Keratinocyte (primary cell): ENCODE measurements at regions not wholly inside any gene's neighbourhood (a gene's known extent, or its start where the extent isn't known, plus 50 kb on each side); places are given as distances from the start of the nearest gene placed in this dataset.

Source experiments
- DNase-seq: peaks from one replicate; pipeline ENCODE4 v3.0.0-alpha.2; 2011; ENCODE audit warnings: low read depth, missing footprints, low spot score
- FAIRE-seq: peaks from 2 replicates; lab custom pipeline; 2011; peaks lifted over from hg19 to GRCh38; lab: Jason Lieb, UNC
- H2AFZ ChIP-seq: 2 replicates; pipeline ENCODE4 v1.6.0; 2012; ENCODE audit warnings: low read length, control low read depth, inconsistent platforms; ENCODE audit not compliant: control insufficient read depth
- H3K27ac ChIP-seq: 2 replicates; pipeline ENCODE4 v1.5.1; 2011; ENCODE audit warnings: low read length; ENCODE audit not compliant: control insufficient read depth, insufficient read depth
- H3K27me3 ChIP-seq: 3 replicates; pipeline ENCODE4 v1.6.0; 2011; ENCODE audit warnings: low read length; ENCODE audit not compliant: control insufficient read depth, insufficient read depth; ENCODE audit errors: extremely low read depth
- H3K36me3 ChIP-seq, 2 experiments: 2 replicates in 1 of 2; 3 replicates in 1 of 2; pipeline ENCODE4 v1.5.1; 2011; ENCODE audit warnings: low read length in 2 of 2, mild to moderate bottlenecking in 1 of 2; ENCODE audit not compliant: control insufficient read depth in 2 of 2, insufficient read depth in 2 of 2; ENCODE audit errors: extremely low read depth in 1 of 2
- H3K4me1 ChIP-seq: 3 replicates; pipeline ENCODE4 v1.5.1; 2011; ENCODE audit warnings: low read length; ENCODE audit not compliant: control insufficient read depth, insufficient read depth; ENCODE audit errors: extremely low read depth
- H3K4me2 ChIP-seq: 3 replicates; pipeline ENCODE4 v1.6.0; 2011; ENCODE audit warnings: low read depth, low read length; ENCODE audit not compliant: control insufficient read depth, insufficient read depth; ENCODE audit errors: extremely low read depth
- H3K4me3 ChIP-seq, 3 experiments: fragments of 200-600 bp in 1 of 3; sonication (generic) in 1 of 3; 2 replicates in 2 of 3; 3 replicates in 1 of 3; pipeline ENCODE4 v1.5.1; 2011 to 2016; ENCODE audit warnings: low read length in 3 of 3, mild to moderate bottlenecking in 3 of 3, control low read depth in 2 of 3, inconsistent platforms in 1 of 3, low read depth in 1 of 3, mixed read lengths in 1 of 3, mixed run types in 1 of 3, moderate library complexity in 1 of 3; ENCODE audit not compliant: control insufficient read depth in 2 of 3, insufficient read depth in 2 of 3; ENCODE audit errors: extremely low read depth in 1 of 3
- H3K79me2 ChIP-seq: 2 replicates; pipeline ENCODE4 v1.6.0; 2012; ENCODE audit warnings: low read length; ENCODE audit not compliant: control insufficient read depth, insufficient read depth
- H3K9ac ChIP-seq: 3 replicates; pipeline ENCODE4 v1.6.0; 2011; ENCODE audit warnings: low read length; ENCODE audit not compliant: control insufficient read depth, insufficient read depth; ENCODE audit errors: extremely low read depth
- H3K9me1 ChIP-seq: 3 replicates; pipeline ENCODE4 v1.6.0; 2011; ENCODE audit warnings: low read length; ENCODE audit not compliant: control insufficient read depth, insufficient read depth; ENCODE audit errors: extremely low read depth
- H3K9me3 ChIP-seq: 2 replicates; pipeline ENCODE4 v1.5.1; 2012; ENCODE audit warnings: low read depth, low read length; ENCODE audit not compliant: control insufficient read depth
- H4K20me1 ChIP-seq: 3 replicates; pipeline ENCODE4 v1.6.0; 2011; ENCODE audit warnings: low read length; ENCODE audit not compliant: control insufficient read depth, insufficient read depth; ENCODE audit errors: extremely low read depth
- EZH2 ChIP-seq: IDR thresholded peaks from one replicate; pipeline ENCODE4 v1.6.1; 2012; ENCODE audit warnings: inconsistent platforms, mild to moderate bottlenecking, low read length, moderate library complexity
- dilution Hi-C: fragments of 300-500 bp; cut with MboI; formaldehyde crosslinking; loops from one replicate; pipeline ENCODE4 v1.7.0; 2020; ENCODE audit warnings: low sequenced_read_pairs; ENCODE audit not compliant: extremely low pct_ligation_motif_present
- TF ChIP-seq, protein P1 (sequence below), 3 experiments: IDR thresholded peaks in 1 of 3; conservative IDR thresholded peaks in 1 of 3; optimal IDR thresholded peaks in 1 of 3; 2 replicates in 2 of 3; 3 replicates in 1 of 3; pipeline versions ENCODE3 to v1.5.1; 2011; ENCODE audit warnings: low read length in 3 of 3, mild to moderate bottlenecking in 3 of 3, moderate library complexity in 2 of 3, control low read depth in 1 of 3, inconsistent platforms in 1 of 3; ENCODE audit not compliant: insufficient read depth in 2 of 3; ENCODE audit errors: extremely low read depth in 1 of 3

DNA sequence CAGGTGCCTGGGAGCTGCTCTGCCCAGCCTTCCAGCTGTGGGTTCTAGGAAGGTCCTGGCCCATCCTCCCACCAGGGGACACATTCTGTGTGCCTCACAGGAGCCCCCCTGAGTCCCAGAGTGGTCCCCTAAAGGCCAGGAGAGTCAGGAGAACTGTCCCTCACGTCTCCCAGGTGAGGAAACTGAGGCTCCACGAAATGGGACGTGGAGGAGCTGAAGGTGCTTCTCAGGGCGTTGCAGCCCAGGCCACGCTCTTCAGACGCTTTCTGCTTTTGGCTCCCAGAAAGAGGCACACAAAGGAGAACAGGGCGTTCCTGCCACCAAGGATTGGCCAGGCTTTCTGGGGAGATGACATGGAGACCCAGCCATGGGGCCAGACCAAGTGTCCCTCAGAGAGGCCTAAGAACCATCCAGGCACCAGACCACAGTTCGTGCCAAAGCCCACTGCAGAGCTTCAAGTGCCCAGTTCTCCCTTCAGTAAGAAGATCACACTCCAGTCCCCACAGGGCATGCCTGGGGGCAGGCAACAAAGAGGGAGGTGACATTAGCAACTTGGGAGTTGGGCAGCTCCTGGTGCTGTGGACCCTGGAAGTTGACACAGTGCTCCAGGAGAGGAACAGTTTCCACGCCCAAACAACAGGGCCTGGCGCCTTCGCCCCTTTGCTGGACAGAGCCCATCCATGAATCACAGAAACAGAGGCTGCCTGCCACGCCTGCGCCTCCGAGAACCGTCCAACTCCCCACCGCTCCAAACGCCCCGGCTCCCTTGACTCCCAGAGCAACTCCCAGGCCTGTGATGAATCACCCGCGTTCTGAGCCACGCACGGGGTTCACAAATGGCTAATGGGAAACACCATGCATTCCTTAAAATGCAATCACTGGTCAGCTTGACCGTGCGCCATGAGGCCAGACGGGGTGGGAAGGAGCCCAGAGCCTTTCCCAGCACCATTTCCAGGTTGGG is 589.2 kb downstream of the BRD1 start:
- H3K79me2 ChIP-seq = no peaks in the 10 kb centered on the region

DNA sequence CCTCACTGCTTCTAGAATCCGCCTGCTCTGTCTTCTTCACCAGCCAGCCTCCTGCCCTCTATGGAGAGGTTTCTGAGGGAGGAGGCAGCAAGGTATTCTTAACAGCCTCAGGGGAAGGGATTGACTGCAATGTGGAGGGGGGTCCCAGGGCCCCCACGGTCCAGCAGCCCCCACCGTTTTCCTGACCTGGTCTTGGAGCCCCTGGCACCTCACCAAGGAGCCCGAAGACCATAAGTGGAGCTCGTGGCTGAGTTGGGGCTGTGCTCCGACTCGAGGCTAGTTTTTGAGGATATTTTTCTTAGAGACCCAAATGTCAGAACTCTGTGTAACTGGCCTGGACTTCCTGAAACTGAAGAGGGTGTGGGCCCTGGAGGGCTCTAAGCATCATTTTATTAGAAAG is 590.0 kb downstream of the BRD1 start:
- no peaks in the 10 kb centered on the region for H3K4me1 ChIP-seq
- no peak overlapping the region for H3K9ac ChIP-seq
- no peak overlapping the region for H3K27ac ChIP-seq
- H2AFZ ChIP-seq = no peak overlapping the region
- DNase-seq = no peak
- H3K4me3 ChIP-seq = no peak overlapping the region
- dilution Hi-C loops = no loop called here
- H4K20me1 ChIP-seq = no peaks in the 10 kb centered on the region
- no peaks in the 10 kb centered on the region for H3K27me3 ChIP-seq
- no peak overlapping the region for H3K4me2 ChIP-seq
- H3K79me2 ChIP-seq = no peaks in the 10 kb centered on the region
- FAIRE-seq = no peak
- no peaks in the 10 kb centered on the region for H3K9me1 ChIP-seq
- TF ChIP-seq, protein P1, sequence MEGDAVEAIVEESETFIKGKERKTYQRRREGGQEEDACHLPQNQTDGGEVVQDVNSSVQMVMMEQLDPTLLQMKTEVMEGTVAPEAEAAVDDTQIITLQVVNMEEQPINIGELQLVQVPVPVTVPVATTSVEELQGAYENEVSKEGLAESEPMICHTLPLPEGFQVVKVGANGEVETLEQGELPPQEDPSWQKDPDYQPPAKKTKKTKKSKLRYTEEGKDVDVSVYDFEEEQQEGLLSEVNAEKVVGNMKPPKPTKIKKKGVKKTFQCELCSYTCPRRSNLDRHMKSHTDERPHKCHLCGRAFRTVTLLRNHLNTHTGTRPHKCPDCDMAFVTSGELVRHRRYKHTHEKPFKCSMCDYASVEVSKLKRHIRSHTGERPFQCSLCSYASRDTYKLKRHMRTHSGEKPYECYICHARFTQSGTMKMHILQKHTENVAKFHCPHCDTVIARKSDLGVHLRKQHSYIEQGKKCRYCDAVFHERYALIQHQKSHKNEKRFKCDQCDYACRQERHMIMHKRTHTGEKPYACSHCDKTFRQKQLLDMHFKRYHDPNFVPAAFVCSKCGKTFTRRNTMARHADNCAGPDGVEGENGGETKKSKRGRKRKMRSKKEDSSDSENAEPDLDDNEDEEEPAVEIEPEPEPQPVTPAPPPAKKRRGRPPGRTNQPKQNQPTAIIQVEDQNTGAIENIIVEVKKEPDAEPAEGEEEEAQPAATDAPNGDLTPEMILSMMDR (optimal IDR thresholded peaks at IDR 0.05 in 1 of 3, IDR thresholded peaks at IDR 0.05 in 1 of 3, conservative IDR thresholded peaks at IDR 0.05 in 1 of 3; ENCODE audit: extremely low read depth in 1 of 3, insufficient read depth in 2 of 3, low read length in 3 of 3) = no peak
- TF ChIP-seq EZH2 = no peak
- H3K9me3 ChIP-seq = peaks cover 24% of the 10 kb centered on the region
- no peaks in the 10 kb centered on the region for H3K36me3 ChIP-seq

More for the DNA sequence above, 589.2 kb downstream of the BRD1 start:
- no peak for TF ChIP-seq EZH2
- TF ChIP-seq, protein P1 (optimal IDR thresholded peaks at IDR 0.05 in 1 of 3, IDR thresholded peaks at IDR 0.05 in 1 of 3, conservative IDR thresholded peaks at IDR 0.05 in 1 of 3; ENCODE audit: extremely low read depth in 1 of 3, insufficient read depth in 2 of 3, low read length in 3 of 3) = no peak
- H3K9me3 ChIP-seq = peaks cover 21% of the 10 kb centered on the region
- no peak for FAIRE-seq
- no peak overlapping the region for H3K9ac ChIP-seq
- no peaks in the 10 kb centered on the region for H3K9me1 ChIP-seq
- DNase-seq = no peak
- H3K4me3 ChIP-seq = no peak overlapping the region
- no peaks in the 10 kb centered on the region for H4K20me1 ChIP-seq
- dilution Hi-C loops = no loop called here
- no peak overlapping the region for H3K27ac ChIP-seq
- H3K36me3 ChIP-seq = no peaks in the 10 kb centered on the region
- H2AFZ ChIP-seq = no peak overlapping the region
- no peak overlapping the region for H3K4me2 ChIP-seq
- H3K27me3 ChIP-seq = no peaks in the 10 kb centered on the region
- no peaks in the 10 kb centered on the region for H3K4me1 ChIP-seq
